Suprapubic skin (tissue), 4 donors: ENCODE measurements at regions not wholly inside any gene's neighbourhood (a gene's known extent, or its start where the extent isn't known, plus 50 kb on each side); places are given as distances from the start of the nearest gene placed in this dataset.

ENCODE experiments used
- DNase-seq, 2 donors: peaks; one replicate each; pipeline ENCODE4 v3.0.0-alpha.2; 2019; ENCODE audit warnings: low spot score in 2 of 2
- H3K27ac ChIP-seq: fragments of 200-600 bp; sonication (generic); one replicate; pipeline ENCODE4 v1.5.1; 2019
- H3K27me3 ChIP-seq: fragments of 200-600 bp; sonication (generic); one replicate; pipeline ENCODE4 v1.5.1; 2019
- H3K36me3 ChIP-seq: fragments of 200-600 bp; sonication (generic); one replicate; pipeline ENCODE4 v1.5.1; 2019
- H3K4me1 ChIP-seq: fragments of 200-600 bp; sonication (generic); one replicate; pipeline ENCODE4 v1.5.1; 2019
- H3K4me3 ChIP-seq: fragments of 200-600 bp; sonication (generic); one replicate; pipeline ENCODE4 v1.5.1; 2019; ENCODE audit warnings: mild to moderate bottlenecking
- H3K9me3 ChIP-seq: fragments of 200-600 bp; sonication (generic); one replicate; pipeline ENCODE4 v1.5.1; 2019
- EP300 ChIP-seq: sonication (generic); formaldehyde crosslinking; IDR thresholded peaks from one replicate; pipeline ENCODE4 v1.6.1; 2017; ENCODE audit warnings: antibody characterized with exemption
- POLR2A ChIP-seq, 2 donors: fragments of 450-650 bp; IDR thresholded peaks; one replicate each; pipeline ENCODE4 v1.6.1; 2017; ENCODE audit warnings: antibody characterized with exemption in 2 of 2, mild to moderate bottlenecking in 2 of 2, moderate library complexity in 2 of 2
- POLR2AphosphoS5 ChIP-seq, 3 donors: sonication (generic); formaldehyde crosslinking; IDR thresholded peaks; one replicate each; pipeline ENCODE4 v1.6.1; 2017; ENCODE audit warnings: antibody characterized with exemption in 3 of 3
- WGBS: methylation state at CpG from one replicate; pipeline ENCODE4 v1.1.5; 2018; 5-methylcytosine and 5-hydroxymethylcytosine counted together
- TF ChIP-seq, protein P1 (sequence below), 2 donors: fragments of 200-600 bp in 1 of 2; fragments of 450-650 bp in 1 of 2; sonication (generic) in 1 of 2; IDR thresholded peaks; one replicate each; pipeline ENCODE4 v1.5.1; 2016 to 2019; ENCODE audit warnings: antibody characterized with exemption in 2 of 2, mild to moderate bottlenecking in 1 of 2, moderate library complexity in 1 of 2

DNA sequence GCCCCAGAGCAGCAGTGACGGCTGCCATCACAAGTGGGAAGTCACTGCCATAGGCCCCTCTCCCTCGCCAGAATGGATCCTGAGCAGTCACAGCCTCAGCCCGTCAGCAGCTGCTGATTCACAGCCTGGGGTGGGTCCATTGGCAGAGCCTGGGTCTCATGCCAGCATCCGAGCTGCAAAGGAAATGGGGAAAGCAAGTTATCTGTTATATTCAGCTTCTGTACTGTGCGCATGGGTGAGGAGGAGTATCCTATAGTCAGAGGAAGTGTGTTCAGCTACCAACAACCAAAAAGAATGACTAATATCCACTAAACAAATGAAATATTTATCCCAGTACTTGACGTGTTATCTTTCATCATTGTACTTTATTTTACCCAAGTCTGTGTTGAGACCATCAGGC is 119.7 kb downstream of the RCN1 start:
- Histone ChIP-seq H3K9me3 (no peaks in the 10 kb centered on the region), H3K27me3 (peaks cover 5% of the 10 kb centered on the region), H3K4me3 (no peak overlapping the region), H3K27ac (no peak overlapping the region), H3K36me3 (no peaks in the 10 kb centered on the region), H3K4me1 (no peaks in the 10 kb centered on the region)
- 26% methylated on average over 6 of the region's 6 CpGs for WGBS
- no peak for DNase-seq
- TF ChIP-seq POLR2A (IDR thresholded peaks at IDR 0.05) (no peak), POLR2AphosphoS5 (IDR thresholded peaks at IDR 0.05) (no peak), EP300 (no peak)
- TF ChIP-seq, protein P1, sequence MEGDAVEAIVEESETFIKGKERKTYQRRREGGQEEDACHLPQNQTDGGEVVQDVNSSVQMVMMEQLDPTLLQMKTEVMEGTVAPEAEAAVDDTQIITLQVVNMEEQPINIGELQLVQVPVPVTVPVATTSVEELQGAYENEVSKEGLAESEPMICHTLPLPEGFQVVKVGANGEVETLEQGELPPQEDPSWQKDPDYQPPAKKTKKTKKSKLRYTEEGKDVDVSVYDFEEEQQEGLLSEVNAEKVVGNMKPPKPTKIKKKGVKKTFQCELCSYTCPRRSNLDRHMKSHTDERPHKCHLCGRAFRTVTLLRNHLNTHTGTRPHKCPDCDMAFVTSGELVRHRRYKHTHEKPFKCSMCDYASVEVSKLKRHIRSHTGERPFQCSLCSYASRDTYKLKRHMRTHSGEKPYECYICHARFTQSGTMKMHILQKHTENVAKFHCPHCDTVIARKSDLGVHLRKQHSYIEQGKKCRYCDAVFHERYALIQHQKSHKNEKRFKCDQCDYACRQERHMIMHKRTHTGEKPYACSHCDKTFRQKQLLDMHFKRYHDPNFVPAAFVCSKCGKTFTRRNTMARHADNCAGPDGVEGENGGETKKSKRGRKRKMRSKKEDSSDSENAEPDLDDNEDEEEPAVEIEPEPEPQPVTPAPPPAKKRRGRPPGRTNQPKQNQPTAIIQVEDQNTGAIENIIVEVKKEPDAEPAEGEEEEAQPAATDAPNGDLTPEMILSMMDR (IDR thresholded peaks at IDR 0.05), result no peak

DNA sequence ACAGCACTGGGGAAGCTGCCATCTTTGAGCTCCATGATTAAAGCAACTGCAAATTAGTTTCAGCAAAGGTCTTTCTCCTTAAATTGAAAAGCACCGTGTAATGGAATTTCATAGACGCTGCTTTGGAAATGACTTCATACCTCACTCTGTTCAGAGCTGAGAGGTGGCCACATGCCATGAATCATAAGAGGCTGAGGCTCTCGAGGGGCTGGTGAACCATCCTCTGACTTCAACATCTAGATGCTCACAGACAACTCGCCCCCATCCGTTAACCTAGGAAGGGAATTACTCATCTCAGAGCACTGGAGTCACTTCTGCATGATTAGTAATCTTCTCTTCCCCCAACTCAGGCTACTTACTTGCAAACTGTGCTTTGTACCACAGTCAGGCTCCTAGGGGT is 122.3 kb downstream of the RCN1 start:
- no peak overlapping the region for H3K27ac ChIP-seq
- TF ChIP-seq POLR2AphosphoS5 (IDR thresholded peaks at IDR 0.05) (no peak), EP300 (no peak), POLR2A (IDR thresholded peaks at IDR 0.05) (no peak)
- TF ChIP-seq, protein P1 (IDR thresholded peaks at IDR 0.05), result no peak
- H3K4me3 ChIP-seq, result no peak overlapping the region
- WGBS, result 41% methylated on average over 5 of the region's 5 CpGs
- no peak for DNase-seq
- peaks cover 5% of the 10 kb centered on the region for H3K27me3 ChIP-seq
- H3K9me3 ChIP-seq, result no peaks in the 10 kb centered on the region
- no peaks in the 10 kb centered on the region for H3K36me3 ChIP-seq
- no peaks in the 10 kb centered on the region for H3K4me1 ChIP-seq

DNA sequence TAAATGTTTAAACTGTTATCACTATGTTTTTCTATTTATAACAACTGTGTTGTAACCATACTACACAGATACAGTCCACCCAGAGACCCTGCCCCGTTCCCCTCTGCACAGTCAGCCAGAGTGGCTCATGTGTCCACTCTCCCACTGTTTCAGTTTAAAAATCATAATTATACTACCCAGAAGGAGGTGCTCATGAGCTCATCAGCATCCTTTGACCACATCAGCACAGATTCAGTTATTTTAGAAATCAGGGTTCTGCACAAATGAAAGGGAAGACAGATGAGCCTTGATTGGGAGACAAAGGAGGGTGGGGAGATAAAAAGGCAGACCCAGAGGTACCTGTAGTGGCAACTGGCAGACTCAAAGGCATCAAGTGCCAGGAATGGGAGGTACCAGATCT is 124.3 kb downstream of the RCN1 start:
- Histone ChIP-seq H3K27me3 (no peaks in the 10 kb centered on the region), H3K36me3 (no peaks in the 10 kb centered on the region), H3K4me3 (no peak overlapping the region), H3K4me1 (no peaks in the 10 kb centered on the region), H3K27ac (no peak overlapping the region), H3K9me3 (no peaks in the 10 kb centered on the region)
- 82% methylated on average over 1 of the region's 1 CpG for WGBS
- DNase-seq, result no peak
- TF ChIP-seq EP300, result no peak
- TF ChIP-seq, protein P1 (IDR thresholded peaks at IDR 0.05), result no peak
- TF ChIP-seq POLR2A (IDR thresholded peaks at IDR 0.05), result no peak
- no peak for TF ChIP-seq POLR2AphosphoS5 (IDR thresholded peaks at IDR 0.05)

DNA sequence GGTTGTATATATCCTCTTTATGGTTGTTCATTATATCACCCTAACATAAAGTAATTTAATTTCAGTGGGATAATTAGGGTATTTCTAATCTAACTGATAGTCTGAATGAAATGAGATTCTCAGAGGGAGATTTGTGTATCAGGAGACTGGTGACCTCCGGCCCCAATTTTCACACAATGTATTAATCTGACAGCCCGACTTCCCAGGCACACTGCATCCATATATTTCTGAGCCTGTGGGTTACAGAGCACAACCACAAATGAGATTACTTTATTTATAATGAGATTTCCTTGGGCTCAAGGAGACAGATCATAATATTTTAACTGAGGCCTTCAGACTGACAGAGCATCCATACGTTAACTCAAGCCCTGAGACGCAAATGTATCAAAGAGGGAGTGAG is 125.9 kb downstream of the RCN1 start:
- no peaks in the 10 kb centered on the region for H3K4me1 ChIP-seq
- H3K36me3 ChIP-seq, result no peaks in the 10 kb centered on the region
- TF ChIP-seq EP300, result no peak
- TF ChIP-seq POLR2A (IDR thresholded peaks at IDR 0.05), result no peak
- TF ChIP-seq POLR2AphosphoS5 (IDR thresholded peaks at IDR 0.05), result no peak
- TF ChIP-seq, protein P1 (IDR thresholded peaks at IDR 0.05), result no peak
- H3K9me3 ChIP-seq, result no peaks in the 10 kb centered on the region
- DNase-seq, result no peak
- H3K27ac ChIP-seq, result no peak overlapping the region
- WGBS, result 87% methylated on average over 4 of the region's 4 CpGs
- no peak overlapping the region for H3K4me3 ChIP-seq
- no peaks in the 10 kb centered on the region for H3K27me3 ChIP-seq

DNA sequence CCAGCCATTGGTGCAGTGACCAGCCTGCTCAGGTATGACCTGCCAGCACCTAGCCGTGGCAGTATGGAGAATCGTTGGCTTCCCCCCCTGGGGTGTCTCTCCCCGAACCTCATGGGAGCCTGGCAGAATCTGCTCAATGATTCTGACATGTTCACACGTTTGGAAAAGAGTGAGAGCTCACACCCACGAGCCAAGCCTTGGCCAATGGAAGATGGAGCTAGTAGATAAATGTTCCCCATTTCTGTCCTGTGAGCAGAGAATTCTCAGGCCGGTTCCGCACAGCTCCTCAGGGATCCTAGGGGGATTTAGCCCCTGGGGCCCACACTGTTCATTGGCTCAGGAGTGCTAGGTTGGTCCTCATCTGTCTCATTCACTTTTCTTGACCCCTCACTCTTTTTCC is 128.4 kb downstream of the RCN1 start:
- 72% methylated on average over 7 of the region's 7 CpGs for WGBS

More for the DNA sequence above, 128.4 kb downstream of the RCN1 start:
- Histone ChIP-seq H3K9me3 (no peaks in the 10 kb centered on the region), H3K4me1 (no peaks in the 10 kb centered on the region), H3K27me3 (no peaks in the 10 kb centered on the region), H3K27ac (no peak overlapping the region), H3K36me3 (no peaks in the 10 kb centered on the region), H3K4me3 (no peak overlapping the region)
- TF ChIP-seq POLR2A (IDR thresholded peaks at IDR 0.05), result no peak
- TF ChIP-seq, protein P1 (IDR thresholded peaks at IDR 0.05), result no peak
- TF ChIP-seq POLR2AphosphoS5 (IDR thresholded peaks at IDR 0.05), result no peak
- TF ChIP-seq EP300, result no peak
- no peak for DNase-seq
